H1 (cell line): ENCODE measurements at regions not wholly inside any gene's neighbourhood (a gene's known extent, or its start where the extent isn't known, plus 50 kb on each side); places are given as distances from the start of the nearest gene placed in this dataset.

Experiments used
- POLR2AphosphoS5 ChIP-seq: IDR thresholded peaks from 2 replicates; pipeline ENCODE4 v1.6.1; 2011; ENCODE audit warnings: low read depth, low read length
- TCF12 ChIP-seq: IDR thresholded peaks from 2 replicates; pipeline ENCODE4 v1.6.1; 2011; ENCODE audit warnings: low read depth, mild to moderate bottlenecking, low read length

DNA sequence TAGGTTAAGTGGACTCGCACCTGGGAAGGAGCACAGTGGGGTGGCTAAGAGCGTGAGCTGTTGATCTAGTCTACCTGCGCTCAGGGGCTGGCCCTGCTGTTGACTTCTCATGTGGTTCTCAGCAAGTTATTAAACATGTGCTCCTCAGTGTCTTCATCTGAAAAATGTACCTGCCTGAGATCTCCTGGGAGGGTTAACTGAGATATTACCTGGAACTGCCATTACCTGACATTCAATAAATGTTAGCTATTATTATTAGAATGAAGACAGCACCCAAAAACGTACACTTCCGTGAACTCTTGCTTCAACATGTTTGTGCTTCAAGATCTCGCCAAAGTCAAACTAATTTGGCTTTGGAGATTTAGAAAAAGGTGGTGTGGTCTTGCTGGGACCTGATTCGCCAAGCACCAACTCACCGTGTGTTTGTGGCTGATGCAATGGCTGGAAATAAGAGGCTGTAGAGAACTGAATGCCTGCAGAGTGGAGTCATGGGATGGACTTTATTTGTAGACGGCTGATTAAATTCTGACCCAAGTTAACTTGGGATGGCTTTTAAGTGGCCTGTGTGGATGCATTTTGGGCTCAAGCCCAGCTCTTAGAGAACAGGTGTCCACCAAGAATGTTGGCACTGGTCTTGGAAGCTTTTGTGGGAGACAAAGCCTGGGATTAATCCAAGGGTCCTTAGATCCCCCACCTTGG, 692.9 kb downstream of the QKI start (continued):
- TF ChIP-seq POLR2AphosphoS5 (no peak), TCF12 (no peak)
- TF ChIP-seq, all 59 proteins: peak for 0
